HUDEP-2 (cell line): ENCODE measurements at regions not wholly inside any gene's neighbourhood (a gene's known extent, or its start where the extent isn't known, plus 50 kb on each side); places are given as distances from the start of the nearest gene placed in this dataset.
"Not testable (repeated sequence)": the region's sequence is repeated elsewhere in the genome, so short reads cannot be mapped to it uniquely, and the experiment has no call there.

Source experiments
- DNase-seq, 76 experiments: peaks; one replicate each; lab custom pipeline; 2025; ENCODE audit not compliant: unreplicated experiment in 76 of 76; lab: John Stamatoyannopoulos, UW

DNA sequence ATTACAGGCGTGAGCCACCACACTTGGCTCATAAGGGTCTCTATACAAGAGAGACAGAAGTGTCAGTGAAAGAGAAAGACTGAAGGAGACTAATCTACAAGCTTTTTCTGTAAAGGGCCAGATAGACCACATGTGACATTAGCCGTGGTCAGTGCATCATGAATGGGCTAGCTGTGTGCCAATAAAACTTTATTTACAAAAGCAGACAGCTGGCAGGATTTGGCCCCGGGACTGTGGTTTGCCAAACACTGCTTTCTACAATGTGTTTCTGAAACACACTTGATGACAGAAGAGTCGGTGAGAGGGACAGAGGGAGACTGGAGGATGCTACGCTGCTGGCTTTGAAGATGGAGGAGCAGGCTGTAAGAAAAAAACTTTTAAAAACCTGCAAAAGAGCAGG is 285.4 kb downstream of the TFAP2C start:
- no peak for DNase-seq

GRCh38 chr20:56916345-56916622 is 287.2 kb downstream of the TFAP2C start:
- DNase-seq: no peak

GRCh38 chr20:56920041-56920440 is 290.9 kb downstream of the TFAP2C start:
- not testable (repeated sequence) for DNase-seq

- no peak for DNase-seq
These were observed 293.4 kb downstream of the TFAP2C start for GRCh38 chr20:56922497-56922896.

- no peak for DNase-seq
These were observed 295.4 kb downstream of the TFAP2C start for GRCh38 chr20:56924292-56925081.

- DNase-seq: peak in 3 of 76 experiments; percentile 1 to 12 (median 6)
These were observed 296.1 kb downstream of the TFAP2C start for GRCh38 chr20:56925082-56925830.

DNA sequence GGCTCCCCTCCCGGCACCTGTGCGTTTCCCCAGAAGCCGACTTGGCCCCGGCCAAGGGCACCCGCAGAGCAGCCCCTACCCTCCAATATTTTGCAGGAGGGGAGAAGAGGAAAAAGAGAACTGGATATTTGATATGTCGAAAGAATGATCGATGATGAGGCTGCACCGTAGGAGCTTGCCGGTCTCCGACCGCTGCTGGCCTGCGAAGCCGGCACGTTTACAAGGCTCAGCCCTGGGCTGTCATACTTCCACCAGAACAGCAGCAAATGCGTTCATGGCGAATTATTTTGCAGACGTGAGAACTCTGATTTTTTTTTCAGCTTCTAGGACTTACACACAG is 296.7 kb downstream of the TFAP2C start:
- no peak for DNase-seq

DNA sequence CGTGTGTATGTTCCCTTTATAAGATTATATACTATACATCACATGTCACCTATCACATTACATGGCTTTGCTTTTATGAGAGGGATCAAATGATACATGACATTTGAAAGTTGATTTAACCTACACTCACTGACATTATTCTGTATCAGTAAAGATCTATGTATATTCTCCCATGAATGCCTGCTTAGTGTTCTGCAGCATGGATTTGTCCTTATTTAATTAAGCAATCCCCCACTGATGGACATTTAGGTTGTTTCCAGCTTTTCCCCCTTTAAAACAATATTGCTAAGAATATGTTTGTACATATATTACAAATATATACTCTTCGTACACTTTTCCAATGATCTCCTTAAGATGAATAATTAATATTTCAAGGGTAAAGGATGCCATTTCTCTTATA is 297.4 kb downstream of the TFAP2C start:
- DNase-seq: no peak

- DNase-seq: no peak
These were observed 298.0 kb downstream of the TFAP2C start for GRCh38 chr20:56927127-56927526.

GRCh38 chr20:56928007-56928406 is 298.9 kb downstream of the TFAP2C start:
- no peak for DNase-seq

DNA sequence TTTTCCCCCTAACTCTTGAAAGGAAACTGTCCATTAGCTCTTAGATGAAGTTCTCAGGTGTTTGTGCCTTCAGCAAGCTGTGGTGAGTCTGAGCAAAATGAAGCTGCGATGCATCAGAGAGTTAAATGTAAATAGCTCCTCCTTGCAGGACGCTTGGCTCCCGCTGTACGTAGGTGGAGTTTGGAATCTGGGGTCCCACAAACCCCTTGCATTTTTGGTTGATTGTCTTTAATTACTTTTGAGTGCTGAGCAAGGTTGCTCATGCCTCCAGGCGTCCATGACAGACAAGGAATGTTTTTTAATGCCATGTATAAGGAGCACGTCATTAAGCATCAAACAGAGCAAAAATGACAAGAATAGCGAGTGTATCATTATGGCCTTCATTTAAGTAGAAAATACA is 300.5 kb downstream of the TFAP2C start:
- DNase-seq: no peak

- DNase-seq: no peak
These were observed 301.8 kb downstream of the TFAP2C start for GRCh38 chr20:56930876-56931275.

DNA sequence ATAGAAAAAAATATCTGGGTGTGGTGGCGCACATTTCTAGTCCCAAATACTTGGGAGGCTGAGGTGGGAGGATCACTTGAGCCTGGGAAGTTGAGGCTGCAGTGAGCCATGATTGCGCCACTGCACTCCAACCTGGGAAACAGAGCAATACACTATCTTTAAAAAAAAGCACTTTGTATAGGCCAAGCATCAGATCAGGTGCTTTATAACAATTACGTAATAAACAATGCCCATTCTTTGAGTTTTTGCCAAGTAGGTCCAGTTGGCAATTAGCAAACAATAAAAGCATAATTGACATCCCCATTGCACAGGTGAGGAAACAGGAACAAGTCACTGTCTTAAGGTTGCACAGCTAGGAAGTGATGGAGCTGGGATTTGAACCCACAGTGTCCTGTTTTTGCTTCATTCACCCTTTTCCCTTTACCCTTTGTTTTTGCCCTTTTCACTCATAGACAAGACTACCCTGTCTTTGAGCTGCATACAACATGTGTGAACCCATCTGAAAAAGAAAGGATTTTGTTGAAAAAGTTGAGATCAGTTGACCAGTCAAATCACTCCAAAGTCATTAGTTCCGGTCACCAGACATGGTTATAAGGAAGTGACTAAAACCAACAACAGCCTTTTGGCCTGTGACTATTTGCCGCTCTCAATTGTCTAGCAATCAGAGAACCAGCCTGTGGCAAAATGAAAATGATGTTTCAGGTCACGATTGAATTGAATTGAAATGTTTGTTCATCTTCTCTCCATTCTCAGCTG is 303.6 kb downstream of the TFAP2C start:
- DNase-seq: no peak

DNA sequence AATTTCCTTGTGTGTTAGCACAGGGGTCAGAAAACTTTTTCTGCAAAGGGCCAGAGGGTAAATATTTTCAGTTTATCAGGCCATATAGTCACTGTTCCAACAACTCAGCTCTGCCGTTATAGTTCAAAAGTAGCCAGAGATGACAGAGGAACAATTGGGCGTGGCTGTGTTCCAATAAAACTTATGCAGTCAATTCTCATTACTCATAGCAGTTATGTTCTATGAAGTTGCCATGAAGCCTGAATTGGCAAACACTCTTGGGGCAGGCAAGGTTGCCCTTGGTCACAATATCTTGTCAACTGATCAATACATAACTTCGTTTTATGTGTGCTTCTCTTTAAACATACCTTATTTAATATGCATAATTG is 304.2 kb downstream of the TFAP2C start:
- no peak for DNase-seq

DNA sequence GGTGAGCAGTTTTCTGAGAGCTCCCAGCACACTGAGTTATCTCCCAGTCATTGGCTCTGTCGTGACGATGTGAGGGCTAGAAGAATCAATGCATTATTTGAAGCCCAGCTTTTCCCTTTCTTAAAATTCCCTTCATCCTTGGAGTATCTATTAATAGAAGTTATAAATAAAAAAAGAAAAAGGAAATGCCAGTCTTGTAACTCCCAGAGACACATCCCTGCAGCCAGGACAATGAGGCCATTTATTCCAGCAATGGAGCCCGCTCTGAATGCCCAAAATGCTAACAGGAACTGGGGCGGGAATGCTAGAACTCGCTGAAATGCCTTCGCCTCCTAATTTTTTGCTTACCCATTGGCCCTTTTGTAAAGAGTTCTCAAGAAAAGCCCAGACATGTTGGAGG is 305.8 kb downstream of the TFAP2C start:
- DNase-seq: no peak

DNA sequence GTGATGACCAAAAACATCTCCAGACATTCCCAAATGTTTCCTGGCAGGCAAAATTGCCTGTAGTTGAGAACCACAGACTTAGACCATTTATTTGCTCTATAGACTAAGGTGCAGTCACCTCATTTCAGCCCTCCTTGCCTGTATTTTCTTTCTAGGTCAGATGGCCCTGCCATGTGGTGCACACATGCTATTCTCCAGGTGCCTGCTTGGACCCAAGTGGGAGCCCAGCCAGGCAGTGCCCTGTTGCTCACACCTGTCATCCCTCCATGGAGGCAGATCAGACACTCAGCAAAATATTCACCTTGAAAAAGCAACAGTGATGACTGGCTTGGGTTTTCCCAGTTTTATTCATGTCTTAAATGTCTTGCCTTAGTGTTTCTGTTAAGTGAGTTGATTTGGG is 311.4 kb downstream of the TFAP2C start:
- no peak for DNase-seq

DNA sequence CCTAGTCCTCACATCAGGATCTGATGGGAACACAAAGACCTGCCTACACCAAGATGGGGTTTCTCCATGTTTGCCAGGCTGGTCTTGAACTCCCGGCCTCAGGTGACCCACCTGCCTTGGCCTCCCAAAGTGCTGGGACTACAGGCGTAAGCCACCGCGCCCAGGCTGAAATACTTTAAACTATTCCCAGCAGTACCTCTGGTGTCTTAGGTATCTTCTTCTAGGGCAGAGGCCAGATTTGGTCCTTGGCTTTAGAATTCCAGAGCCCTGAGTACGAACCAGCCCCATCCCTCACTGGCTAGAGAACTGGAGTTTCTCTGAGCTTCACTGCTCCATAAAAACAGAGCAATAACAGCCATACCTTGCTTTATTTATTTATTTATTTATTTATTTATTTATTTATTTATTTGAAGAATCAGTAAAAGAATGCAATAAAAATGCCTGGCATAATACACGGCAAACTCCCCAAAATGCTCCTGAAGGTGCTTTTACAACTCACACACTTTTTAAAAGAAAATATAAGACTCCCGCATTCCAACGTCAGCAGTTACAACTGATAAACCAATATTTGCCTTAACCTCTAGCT is 312.1 kb downstream of the TFAP2C start:
- no peak for DNase-seq

GRCh38 chr20:56943946-56944945 is 315.1 kb downstream of the TFAP2C start:
- DNase-seq: no peak

DNA sequence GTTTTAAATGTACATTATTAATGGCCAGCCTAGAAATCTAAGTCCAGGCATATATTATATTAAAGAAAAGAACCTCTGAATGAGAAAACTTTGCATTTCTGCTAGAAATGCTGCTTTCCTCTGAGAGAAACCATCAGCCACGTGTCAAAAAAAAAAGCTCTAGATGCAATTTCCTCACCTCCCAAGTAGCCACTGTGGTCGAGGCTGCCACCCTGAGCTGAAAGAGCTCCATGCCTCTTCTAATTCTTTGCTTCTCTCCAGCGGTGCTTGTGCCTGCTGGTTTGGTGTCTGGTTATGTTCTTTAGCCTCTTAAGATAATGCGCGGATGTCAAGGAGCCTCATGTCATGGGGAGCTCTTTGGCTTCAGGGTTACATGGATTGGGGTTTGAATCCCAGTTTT is 316.0 kb downstream of the TFAP2C start:
- no peak for DNase-seq

DNA sequence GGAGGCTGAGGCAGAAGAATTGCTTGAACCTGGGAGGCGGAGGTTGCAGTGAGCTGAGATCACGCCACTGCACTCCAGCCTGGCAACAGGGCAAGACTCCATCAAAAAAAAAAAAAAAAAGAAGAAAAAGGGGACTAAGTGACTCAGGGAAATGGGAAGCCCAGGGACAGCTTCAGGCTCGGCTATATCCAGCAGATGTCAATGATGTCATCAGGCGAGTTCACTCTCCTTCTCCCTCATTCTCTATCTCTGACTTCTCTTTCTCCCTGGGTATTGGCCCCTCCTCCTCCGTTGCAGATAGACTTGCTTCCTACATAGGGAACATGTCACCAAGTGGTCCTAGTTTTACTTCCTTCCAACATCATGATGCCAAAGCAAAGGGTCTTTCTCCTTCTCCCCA is 316.8 kb downstream of the TFAP2C start:
- no peak for DNase-seq
